ENCODE measurements at regions not wholly inside any gene's neighbourhood (a gene's known extent, or its start where the extent isn't known, plus 50 kb on each side); places are given as distances from the start of the nearest gene placed in this dataset.

DNA sequence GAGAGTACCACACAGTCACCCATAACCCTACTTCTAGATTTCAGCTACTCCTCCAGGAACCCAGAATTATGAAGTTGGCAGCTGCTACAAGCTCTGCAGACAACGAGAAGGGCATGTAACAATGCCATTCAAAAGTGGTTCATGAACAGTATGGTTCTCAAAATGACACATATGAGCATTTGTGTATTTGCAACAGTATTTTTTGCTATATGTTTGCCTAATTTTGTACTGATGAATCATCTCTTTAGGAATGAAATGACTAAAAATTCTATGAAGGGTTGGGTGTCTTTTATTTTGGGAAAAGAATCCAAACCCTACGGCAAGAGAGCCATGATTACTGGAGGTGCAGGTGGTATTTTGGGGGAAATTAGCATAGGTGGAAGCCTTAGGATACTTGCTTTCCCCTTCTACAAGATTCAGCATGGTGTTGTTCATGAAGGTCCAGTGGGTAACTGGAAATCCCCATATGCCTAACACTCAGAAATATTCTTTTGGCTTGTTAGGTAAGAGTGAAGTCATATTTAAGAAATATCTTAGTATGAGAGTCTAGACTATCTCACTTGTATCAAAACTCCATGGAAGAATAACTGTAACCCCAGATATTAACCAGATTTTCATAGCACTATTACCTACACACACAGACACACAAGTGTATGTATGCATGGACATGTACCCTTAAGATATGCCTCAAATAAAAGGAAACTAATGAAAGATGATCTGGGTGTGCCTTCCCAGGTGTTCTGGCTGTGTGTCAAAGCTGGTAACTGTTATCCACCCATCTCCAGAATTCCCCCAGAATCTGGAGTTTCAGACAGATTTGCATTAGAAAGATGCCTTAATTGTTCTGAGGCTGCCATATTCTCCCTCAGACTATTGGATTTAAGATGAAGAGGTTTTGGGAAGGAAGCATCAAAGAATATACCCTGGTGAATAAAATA lies 688.2 kb upstream of the SOX9 start:
- TF ChIP-seq, protein P1, sequence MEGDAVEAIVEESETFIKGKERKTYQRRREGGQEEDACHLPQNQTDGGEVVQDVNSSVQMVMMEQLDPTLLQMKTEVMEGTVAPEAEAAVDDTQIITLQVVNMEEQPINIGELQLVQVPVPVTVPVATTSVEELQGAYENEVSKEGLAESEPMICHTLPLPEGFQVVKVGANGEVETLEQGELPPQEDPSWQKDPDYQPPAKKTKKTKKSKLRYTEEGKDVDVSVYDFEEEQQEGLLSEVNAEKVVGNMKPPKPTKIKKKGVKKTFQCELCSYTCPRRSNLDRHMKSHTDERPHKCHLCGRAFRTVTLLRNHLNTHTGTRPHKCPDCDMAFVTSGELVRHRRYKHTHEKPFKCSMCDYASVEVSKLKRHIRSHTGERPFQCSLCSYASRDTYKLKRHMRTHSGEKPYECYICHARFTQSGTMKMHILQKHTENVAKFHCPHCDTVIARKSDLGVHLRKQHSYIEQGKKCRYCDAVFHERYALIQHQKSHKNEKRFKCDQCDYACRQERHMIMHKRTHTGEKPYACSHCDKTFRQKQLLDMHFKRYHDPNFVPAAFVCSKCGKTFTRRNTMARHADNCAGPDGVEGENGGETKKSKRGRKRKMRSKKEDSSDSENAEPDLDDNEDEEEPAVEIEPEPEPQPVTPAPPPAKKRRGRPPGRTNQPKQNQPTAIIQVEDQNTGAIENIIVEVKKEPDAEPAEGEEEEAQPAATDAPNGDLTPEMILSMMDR (IDR thresholded peaks at IDR 0.05): no peak
- no peak for TF ChIP-seq POLR2AphosphoS5 (IDR thresholded peaks at IDR 0.05)
